Mesenchymal stem cell (in vitro differentiated cells and primary cell): ENCODE measurements at regions not wholly inside any gene's neighbourhood (a gene's known extent, or its start where the extent isn't known, plus 50 kb on each side); places are given as distances from the start of the nearest gene placed in this dataset.

Experiments
- DNase-seq: peaks from one replicate; pipeline ENCODE4 v3.0.0-alpha.2; 2013
- H2AFZ ChIP-seq: one replicate; pipeline ENCODE4 v1.6.1; 2013; ENCODE audit warnings: low read depth, mild to moderate bottlenecking, control low read depth, inconsistent platforms, low read length, moderate library complexity
- H2AK5ac ChIP-seq: 2 replicates; pipeline ENCODE4 v1.6.1; 2013; ENCODE audit warnings: low read length, moderate library complexity, mild to moderate bottlenecking, inconsistent platforms; ENCODE audit not compliant: severe bottlenecking
- H2BK120ac ChIP-seq: one replicate; pipeline ENCODE4 v1.6.1; 2013; ENCODE audit warnings: low read depth, mild to moderate bottlenecking, inconsistent platforms, low read length, moderate library complexity
- H2BK12ac ChIP-seq, 2 experiments: one replicate each; pipeline ENCODE4 v1.6.1; 2013; ENCODE audit warnings: inconsistent platforms in 2 of 2, low read length in 2 of 2, mild to moderate bottlenecking in 2 of 2, moderate library complexity in 2 of 2, control low read depth in 1 of 2
- H2BK15ac ChIP-seq: one replicate; pipeline ENCODE4 v1.6.1; 2013; ENCODE audit warnings: mild to moderate bottlenecking, low read depth, inconsistent platforms; ENCODE audit not compliant: poor library complexity, severe bottlenecking
- H2BK5ac ChIP-seq: 2 replicates; pipeline ENCODE4 v1.6.1; 2013; ENCODE audit warnings: low read depth, mild to moderate bottlenecking, low read length, control low read depth, inconsistent platforms; ENCODE audit not compliant: poor library complexity, severe bottlenecking
- H3K14ac ChIP-seq, 2 experiments: one replicate each; pipeline ENCODE4 v1.6.1; 2013; ENCODE audit warnings: inconsistent platforms in 2 of 2, low read length in 2 of 2, control low read depth in 1 of 2, mild to moderate bottlenecking in 1 of 2, moderate library complexity in 1 of 2
- H3K18ac ChIP-seq, 2 experiments: one replicate each; pipeline ENCODE4 v1.6.1; 2013; ENCODE audit warnings: inconsistent platforms in 2 of 2, low read length in 2 of 2, control low read depth in 1 of 2, low read depth in 1 of 2, mild to moderate bottlenecking in 1 of 2
- H3K23ac ChIP-seq, 2 experiments: one replicate each; pipeline ENCODE4 v1.6.1; 2013; ENCODE audit warnings: inconsistent platforms in 2 of 2, low read length in 2 of 2, mild to moderate bottlenecking in 2 of 2, moderate library complexity in 2 of 2, control low read depth in 1 of 2
- H3K27ac ChIP-seq: 2 replicates; pipeline ENCODE4 v1.5.1; 2013; ENCODE audit warnings: mild to moderate bottlenecking, moderate library complexity, low read length, control low read depth, inconsistent platforms; ENCODE audit not compliant: poor library complexity, severe bottlenecking
- H3K27me3 ChIP-seq, 2 experiments: 2 replicates each; pipeline versions ENCODE4 v1.6.1 to v1.7.0; 2013; ENCODE audit warnings: low read length in 2 of 2, mild to moderate bottlenecking in 2 of 2, moderate library complexity in 2 of 2, control low read depth in 1 of 2, inconsistent platforms in 1 of 2; ENCODE audit not compliant: control insufficient read depth in 1 of 2, insufficient read depth in 1 of 2
- H3K36me3 ChIP-seq, 2 experiments: 2 replicates each; pipeline versions ENCODE4 v1.6.1 to v1.7.0; 2013; ENCODE audit warnings: low read length in 2 of 2, control low read depth in 1 of 2, inconsistent platforms in 1 of 2, low read depth in 1 of 2, mild to moderate bottlenecking in 1 of 2; ENCODE audit not compliant: insufficient read depth in 2 of 2, control insufficient read depth in 1 of 2
- H3K4ac ChIP-seq, 2 experiments: one replicate each; pipeline ENCODE4 v1.6.1; 2013; ENCODE audit warnings: inconsistent platforms in 2 of 2, low read length in 2 of 2, mild to moderate bottlenecking in 2 of 2, moderate library complexity in 2 of 2, control low read depth in 1 of 2, low read depth in 1 of 2
- H3K4me1 ChIP-seq: 2 replicates; pipeline ENCODE4 v1.6.1; 2013; ENCODE audit warnings: low read depth, low read length, control low read depth; ENCODE audit not compliant: control insufficient read depth, insufficient read depth
- H3K4me2 ChIP-seq: 2 replicates; pipeline ENCODE4 v1.6.1; 2013; ENCODE audit warnings: low read length, mild to moderate bottlenecking, inconsistent platforms; ENCODE audit not compliant: poor library complexity, severe bottlenecking
- H3K4me3 ChIP-seq, 2 experiments: 2 replicates each; pipeline versions ENCODE4 v1.5.1 to v1.7.0; 2013; ENCODE audit warnings: low read length in 2 of 2, mild to moderate bottlenecking in 2 of 2, control low read depth in 1 of 2, low read depth in 1 of 2; ENCODE audit not compliant: insufficient read depth in 1 of 2
- H3K79me1 ChIP-seq: replicated peaks from 2 replicates; pipeline ENCODE4 v1.6.1; 2013; ENCODE audit warnings: mild to moderate bottlenecking, control low read depth, low read length, inconsistent platforms; ENCODE audit not compliant: poor library complexity, severe bottlenecking
- H3K9ac ChIP-seq: 2 replicates; pipeline ENCODE4 v1.7.0; 2013; ENCODE audit warnings: mild to moderate bottlenecking, low read length, moderate library complexity
- H3K9me3 ChIP-seq: 2 replicates; pipeline ENCODE4 v1.7.0; 2013; ENCODE audit warnings: mild to moderate bottlenecking, low read length; ENCODE audit not compliant: control insufficient read depth
- H4K8ac ChIP-seq: one replicate; pipeline ENCODE4 v1.6.1; 2013; ENCODE audit warnings: inconsistent platforms, mild to moderate bottlenecking, low read length, moderate library complexity
- H4K91ac ChIP-seq: one replicate; pipeline ENCODE4 v1.6.1; 2013; ENCODE audit warnings: mild to moderate bottlenecking, low read length, inconsistent platforms
- WGBS: methylation state at CpG from one replicate; pipeline ENCODE4 v1.1.7; 2013; ENCODE audit warnings: mixed read lengths; 5-methylcytosine and 5-hydroxymethylcytosine counted together

DNA sequence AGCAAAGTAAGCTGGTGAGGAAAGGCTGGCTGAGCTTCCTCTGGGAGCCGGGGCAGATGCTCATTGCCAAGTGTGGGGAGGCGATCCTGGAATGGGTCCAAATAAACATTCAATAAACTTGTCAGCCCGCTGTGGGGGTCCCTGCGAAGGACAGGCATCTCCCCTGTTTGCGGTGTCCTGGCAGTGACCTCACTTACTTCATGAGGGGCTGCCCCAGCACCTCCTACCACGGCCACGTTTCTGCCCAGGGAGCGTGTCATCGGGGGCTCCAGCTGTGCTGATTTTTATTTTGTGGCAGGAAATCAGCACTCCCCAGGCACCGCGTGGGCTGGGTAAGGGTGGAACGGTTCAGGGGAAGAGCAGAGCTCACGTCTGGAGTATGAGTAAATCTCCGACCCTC, 493.9 kb upstream of the B3GAT1 start:
- Histone ChIP-seq H3K27me3 (peaks cover 0 to 4% of the 10 kb centered on the region in 2 experiments), H2AFZ (no peak overlapping the region), H3K79me1 (no peaks in the 10 kb centered on the region), H2AK5ac (no peak overlapping the region), H3K4me2 (no peak overlapping the region), H4K8ac (no peak overlapping the region), H3K4me1 (no peaks in the 10 kb centered on the region), H2BK120ac (no peak overlapping the region), H3K9me3 (no peaks in the 10 kb centered on the region), H3K14ac (no peak overlapping the region), H2BK5ac (no peak overlapping the region), H3K27ac (no peak overlapping the region), H3K18ac (no peak overlapping the region), H2BK12ac (no peak overlapping the region), H4K91ac (no peak overlapping the region), H3K4ac (no peak overlapping the region), H3K4me3 (no peak overlapping the region), H3K36me3 (no peaks in the 10 kb centered on the region), H3K23ac (no peak overlapping the region), H3K9ac (no peak overlapping the region), H2BK15ac (no peak overlapping the region)
- WGBS = 65% methylated on average over 14 of the region's 14 CpGs
- DNase-seq = no peak

DNA sequence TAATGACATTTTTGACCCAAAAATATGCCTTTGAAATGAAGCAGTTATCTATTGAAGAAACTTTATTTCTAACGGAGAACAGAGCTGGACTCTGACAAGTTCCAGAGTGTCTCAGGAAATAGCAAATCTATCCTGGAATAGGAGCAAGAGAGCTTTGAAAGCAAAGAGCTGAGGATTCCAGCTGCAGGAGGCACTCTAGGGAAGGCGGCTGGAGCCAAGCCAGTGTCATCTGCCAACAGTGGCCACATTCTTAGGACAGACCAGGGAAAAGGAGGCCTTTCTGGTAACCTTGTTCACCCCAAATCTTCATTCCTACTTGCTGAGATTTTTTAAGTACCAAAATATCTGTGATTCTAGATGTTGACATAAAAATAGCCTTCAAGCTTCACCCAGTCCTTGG, 493.5 kb upstream of the B3GAT1 start:
- H3K9me3 ChIP-seq = no peaks in the 10 kb centered on the region
- H3K4me1 ChIP-seq = no peaks in the 10 kb centered on the region
- no peak for DNase-seq
- H3K18ac ChIP-seq = no peak overlapping the region
- no peaks in the 10 kb centered on the region for H3K36me3 ChIP-seq
- no peak overlapping the region for H4K91ac ChIP-seq
- no peaks in the 10 kb centered on the region for H3K79me1 ChIP-seq
- H2BK12ac ChIP-seq = no peak overlapping the region
- H3K9ac ChIP-seq = no peak overlapping the region
- peaks cover 0 to 4% of the 10 kb centered on the region in 2 experiments for H3K27me3 ChIP-seq
- no peak overlapping the region for H3K14ac ChIP-seq
- no peak overlapping the region for H3K4me2 ChIP-seq
- H2BK120ac ChIP-seq = no peak overlapping the region
- H2AK5ac ChIP-seq = no peak overlapping the region
- H4K8ac ChIP-seq = no peak overlapping the region
- H3K23ac ChIP-seq = no peak overlapping the region
- H2BK5ac ChIP-seq = no peak overlapping the region
- no peak overlapping the region for H3K4me3 ChIP-seq
- no peak overlapping the region for H2AFZ ChIP-seq
- H2BK15ac ChIP-seq = no peak overlapping the region
- WGBS = 77% methylated on average over 2 of the region's 2 CpGs
- H3K4ac ChIP-seq = no peak overlapping the region
- no peak overlapping the region for H3K27ac ChIP-seq

DNA sequence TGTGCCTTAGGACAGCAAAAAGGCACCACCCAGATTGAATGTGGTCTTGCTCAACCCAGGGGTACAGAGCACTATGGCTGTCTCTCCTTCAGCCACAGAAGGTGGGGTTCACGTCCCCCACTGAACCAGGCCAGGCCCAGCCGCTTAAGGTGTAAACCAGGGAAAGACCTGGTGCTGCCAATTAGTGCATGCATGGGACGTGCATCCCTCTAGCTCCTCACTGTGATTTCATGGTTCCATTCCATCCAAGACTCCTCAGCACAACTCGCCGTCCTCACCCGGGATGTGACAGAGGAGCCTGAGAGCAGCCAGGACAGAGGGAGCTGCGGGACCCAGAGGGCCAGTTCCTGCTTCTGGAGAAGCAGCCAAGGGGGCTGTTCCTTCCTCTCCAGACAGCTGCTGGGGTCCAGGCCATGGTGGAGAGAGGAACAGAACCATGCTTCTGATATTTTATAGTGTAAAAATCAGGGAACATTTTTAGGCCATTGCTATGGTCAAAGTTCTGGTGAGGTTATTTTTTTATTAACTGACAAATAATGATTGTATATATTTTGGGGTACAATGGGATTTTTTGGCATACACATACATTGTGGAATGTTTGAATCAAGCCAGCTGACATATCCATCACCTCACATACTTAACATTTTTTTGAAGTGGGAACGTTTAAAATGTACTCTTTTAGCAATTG, 492.2 kb upstream of the B3GAT1 start:
- WGBS = 76% methylated on average over 7 of the region's 8 CpGs
- Histone ChIP-seq H2AK5ac (no peak overlapping the region), H3K14ac (no peak overlapping the region), H4K91ac (no peak overlapping the region), H2AFZ (no peak overlapping the region), H2BK15ac (no peak overlapping the region), H3K4ac (no peak overlapping the region), H3K4me1 (no peaks in the 10 kb centered on the region), H3K79me1 (no peaks in the 10 kb centered on the region), H3K4me2 (no peak overlapping the region), H2BK12ac (no peak overlapping the region), H3K23ac (no peak overlapping the region), H3K4me3 (no peak overlapping the region), H3K9me3 (no peaks in the 10 kb centered on the region), H2BK5ac (no peak overlapping the region), H3K18ac (no peak overlapping the region), H3K27me3 (peaks cover 0 to 4% of the 10 kb centered on the region in 2 experiments), H4K8ac (no peak overlapping the region), H3K27ac (no peak overlapping the region), H3K9ac (no peak overlapping the region), H3K36me3 (no peaks in the 10 kb centered on the region), H2BK120ac (no peak overlapping the region)
- no peak for DNase-seq

DNA sequence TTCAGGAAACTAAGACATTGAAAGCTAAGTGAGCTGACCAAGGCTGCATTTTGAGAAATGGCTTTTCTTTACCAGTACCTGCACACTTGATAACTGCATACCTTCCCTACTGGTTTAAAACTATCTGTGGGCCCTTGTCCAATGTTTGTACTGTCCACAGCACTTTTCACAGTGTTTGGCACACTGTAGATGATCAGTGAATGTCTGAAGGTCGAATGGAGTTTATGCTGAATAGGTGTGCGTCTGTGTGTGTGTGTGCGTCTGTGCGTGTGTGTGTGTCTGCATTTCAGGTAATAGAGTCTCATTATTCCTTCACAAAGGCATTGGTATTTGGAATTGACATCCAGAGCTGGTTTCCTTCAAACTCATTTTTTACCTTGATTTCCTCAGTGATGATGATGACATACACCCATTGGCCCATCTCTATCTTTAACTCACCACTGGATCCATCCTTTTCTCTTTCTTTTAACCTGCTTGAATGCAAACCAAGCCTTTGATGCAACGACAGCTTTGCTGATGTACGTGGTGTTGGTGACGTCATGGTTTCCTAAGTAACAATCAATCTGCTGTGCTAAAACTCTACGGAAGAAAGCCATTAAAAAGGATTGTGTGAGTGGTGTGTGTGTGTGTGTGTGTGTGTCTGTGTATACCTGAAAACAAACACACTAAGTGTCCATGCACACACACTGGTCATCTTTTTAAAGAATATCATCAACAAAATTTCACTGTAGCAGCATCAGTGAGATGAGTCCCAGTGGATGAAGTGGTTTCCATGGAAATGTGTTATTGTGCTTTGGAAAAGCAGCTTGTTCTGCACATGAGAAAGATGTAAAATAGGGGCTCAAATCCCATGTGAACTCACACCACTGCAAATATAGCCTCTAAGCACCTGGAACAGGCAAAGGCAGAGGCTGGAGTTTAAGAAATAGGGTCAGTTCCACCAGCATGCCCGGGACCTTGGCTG, 490.2 kb upstream of the B3GAT1 start:
- Histone ChIP-seq H3K9me3 (no peaks in the 10 kb centered on the region), H3K23ac (no peak overlapping the region), H3K36me3 (no peaks in the 10 kb centered on the region), H2BK120ac (no peak overlapping the region), H4K8ac (no peak overlapping the region), H3K4me3 (no peak overlapping the region), H3K14ac (no peak overlapping the region), H2BK5ac (no peak overlapping the region), H3K27me3 (peaks cover 0 to 4% of the 10 kb centered on the region in 2 experiments), H4K91ac (no peak overlapping the region), H3K9ac (no peak overlapping the region), H2BK15ac (no peak overlapping the region), H2AFZ (no peak overlapping the region), H3K27ac (no peak overlapping the region), H3K4me2 (no peak overlapping the region), H3K4ac (no peak overlapping the region), H2BK12ac (no peak overlapping the region), H3K79me1 (no peaks in the 10 kb centered on the region), H2AK5ac (no peak overlapping the region), H3K4me1 (no peaks in the 10 kb centered on the region), H3K18ac (no peak overlapping the region)
- no peak for DNase-seq
- WGBS = 87% methylated on average over 7 of the region's 9 CpGs
